CD4-positive, alpha-beta T cell (primary cell): ENCODE measurements at regions not wholly inside any gene's neighbourhood (a gene's known extent, or its start where the extent isn't known, plus 50 kb on each side); places are given as distances from the start of the nearest gene placed in this dataset.

Experiments
- ATAC-seq: fragments of 200-7000 bp; cut with Tn5 transposase; one replicate; pipeline ENCODE4 v1.10.0; 2022; ENCODE audit warnings: mild to moderate bottlenecking; ENCODE audit not compliant: poor library complexity
- CTCF ChIA-PET: fragments of 350-600 bp; sonication (Branson Sonifier 250); formaldehyde crosslinking; loops from one replicate; lab custom pipeline; 2021; ENCODE audit warnings: antibody characterized with exemption, inconsistent platforms; lab: Charles Lee
- POLR2A ChIA-PET: fragments of 350-600 bp; sonication (Branson Sonifier 250); formaldehyde crosslinking; loops from one replicate; lab custom pipeline; 2021; ENCODE audit warnings: antibody characterized with exemption, inconsistent platforms; lab: Charles Lee
- DNase-seq, 14 experiments: peaks; one replicate each; pipeline ENCODE4 v3.0.0-alpha.2; 2013 to 2020; ENCODE audit warnings: mixed read lengths in 2 of 14
- H3K27ac ChIP-seq, 2 donors: one replicate each; pipeline versions ENCODE4 v1.5.1 to v1.7.0; 2013; ENCODE audit warnings: low read length in 2 of 2, low read depth in 1 of 2, mild to moderate bottlenecking in 1 of 2
- H3K27me3 ChIP-seq, 2 experiments: 1 replicate in 1 of 2; 2 replicates in 1 of 2; pipeline versions ENCODE4 v1.6.1 to v1.7.0; 2013; ENCODE audit warnings: low read length in 2 of 2, control low read depth in 1 of 2, mild to moderate bottlenecking in 1 of 2, moderate library complexity in 1 of 2; ENCODE audit not compliant: insufficient read depth in 2 of 2, control insufficient read depth in 1 of 2
- H3K36me3 ChIP-seq: one replicate; pipeline ENCODE4 v1.6.1; 2013; ENCODE audit warnings: low read length, control low read depth; ENCODE audit not compliant: insufficient read depth
- H3K4me1 ChIP-seq: one replicate; pipeline ENCODE4 v1.6.1; 2013; ENCODE audit warnings: low read length, control low read depth; ENCODE audit not compliant: insufficient read depth
- H3K4me3 ChIP-seq: one replicate; pipeline ENCODE4 v1.5.1; 2013; ENCODE audit warnings: mild to moderate bottlenecking, low read length, moderate library complexity
- H3K9me3 ChIP-seq, 2 experiments: 1 replicate in 1 of 2; 2 replicates in 1 of 2; pipeline versions ENCODE4 v1.6.1 to v1.7.0; 2013; ENCODE audit warnings: low read length in 2 of 2, mild to moderate bottlenecking in 2 of 2, control low read depth in 1 of 2, moderate library complexity in 1 of 2; ENCODE audit not compliant: control insufficient read depth in 1 of 2, insufficient read depth in 1 of 2
- H3K27ac Mint-ChIP-seq: one replicate; pipeline ENCODE4 v1.8.0; 2020; ENCODE audit warnings: mixed read lengths
- H3K27me3 Mint-ChIP-seq: one replicate; pipeline ENCODE4 v1.8.0; 2021; ENCODE audit warnings: mixed read lengths
- H3K36me3 Mint-ChIP-seq: one replicate; pipeline ENCODE4 v1.8.0; 2021; ENCODE audit warnings: low read depth, mixed read lengths
- H3K4me1 Mint-ChIP-seq: one replicate; pipeline ENCODE4 v1.8.0; 2021; ENCODE audit warnings: low read depth, mixed read lengths
- H3K4me3 Mint-ChIP-seq: one replicate; pipeline ENCODE4 v1.8.0; 2020; ENCODE audit warnings: mild to moderate bottlenecking, mixed read lengths
- H3K9me3 Mint-ChIP-seq: one replicate; pipeline ENCODE4 v1.8.0; 2020; ENCODE audit warnings: mixed read lengths
- intact Hi-C, 2 experiments: fragments of 100-400 bp; cut with DNase I in 1 of 2; cut with micrococcal nuclease in 1 of 2; formaldehyde crosslinking; loops; one replicate each; pipeline versions ENCODE4 v1.15.1 to v1.9.0; 2023 to 2025; cut with DNase I, micrococcal nuclease
- TF ChIP-seq, protein P1 (sequence below): fragments of 200-600 bp; IDR thresholded peaks from one replicate; pipeline ENCODE4 v1.8.0; 2022; ENCODE audit warnings: antibody characterized with exemption, mild to moderate bottlenecking

DNA sequence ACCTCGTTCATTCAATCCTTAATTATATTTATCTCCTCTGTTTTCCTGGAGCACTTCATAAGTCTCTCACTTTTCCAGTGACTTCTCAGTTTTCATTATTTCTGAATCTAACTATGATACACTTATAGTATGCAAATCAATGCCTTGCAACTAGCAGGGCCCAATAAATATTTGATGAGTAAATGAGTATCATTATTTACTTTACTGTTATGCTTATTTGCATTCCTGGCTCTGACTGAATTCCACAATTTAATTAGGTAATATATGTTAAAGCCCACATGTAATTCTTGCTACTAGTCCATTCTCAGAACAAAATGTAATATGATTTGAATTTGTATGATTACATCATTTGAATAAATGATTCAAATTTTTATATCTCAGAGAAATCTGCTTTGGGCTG, 1595.1 kb upstream of the MIR17HG start:
- Histone ChIP-seq H3K4me1 (no peaks in the 10 kb centered on the region), H3K4me3 (no peak overlapping the region), H3K27ac (no peak overlapping the region), H3K36me3 (no peaks in the 10 kb centered on the region), H3K27me3 (no peaks in the 10 kb centered on the region), H3K9me3 (no peaks in the 10 kb centered on the region)
- intact Hi-C loops: no loop called here
- ATAC-seq (no peak), DNase-seq (no peak)
- CTCF ChIA-PET: no interaction called here
- TF ChIP-seq, protein P1, sequence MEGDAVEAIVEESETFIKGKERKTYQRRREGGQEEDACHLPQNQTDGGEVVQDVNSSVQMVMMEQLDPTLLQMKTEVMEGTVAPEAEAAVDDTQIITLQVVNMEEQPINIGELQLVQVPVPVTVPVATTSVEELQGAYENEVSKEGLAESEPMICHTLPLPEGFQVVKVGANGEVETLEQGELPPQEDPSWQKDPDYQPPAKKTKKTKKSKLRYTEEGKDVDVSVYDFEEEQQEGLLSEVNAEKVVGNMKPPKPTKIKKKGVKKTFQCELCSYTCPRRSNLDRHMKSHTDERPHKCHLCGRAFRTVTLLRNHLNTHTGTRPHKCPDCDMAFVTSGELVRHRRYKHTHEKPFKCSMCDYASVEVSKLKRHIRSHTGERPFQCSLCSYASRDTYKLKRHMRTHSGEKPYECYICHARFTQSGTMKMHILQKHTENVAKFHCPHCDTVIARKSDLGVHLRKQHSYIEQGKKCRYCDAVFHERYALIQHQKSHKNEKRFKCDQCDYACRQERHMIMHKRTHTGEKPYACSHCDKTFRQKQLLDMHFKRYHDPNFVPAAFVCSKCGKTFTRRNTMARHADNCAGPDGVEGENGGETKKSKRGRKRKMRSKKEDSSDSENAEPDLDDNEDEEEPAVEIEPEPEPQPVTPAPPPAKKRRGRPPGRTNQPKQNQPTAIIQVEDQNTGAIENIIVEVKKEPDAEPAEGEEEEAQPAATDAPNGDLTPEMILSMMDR: no peak
- Mint-ChIP-seq H3K4me1 (no peaks in the 10 kb centered on the region), H3K9me3 (peaks cover 3% of the 10 kb centered on the region), H3K27ac (no peak overlapping the region), H3K27me3 (no peaks in the 10 kb centered on the region), H3K4me3 (no peak overlapping the region), H3K36me3 (no peaks in the 10 kb centered on the region)
- POLR2A ChIA-PET: no interaction called here

DNA sequence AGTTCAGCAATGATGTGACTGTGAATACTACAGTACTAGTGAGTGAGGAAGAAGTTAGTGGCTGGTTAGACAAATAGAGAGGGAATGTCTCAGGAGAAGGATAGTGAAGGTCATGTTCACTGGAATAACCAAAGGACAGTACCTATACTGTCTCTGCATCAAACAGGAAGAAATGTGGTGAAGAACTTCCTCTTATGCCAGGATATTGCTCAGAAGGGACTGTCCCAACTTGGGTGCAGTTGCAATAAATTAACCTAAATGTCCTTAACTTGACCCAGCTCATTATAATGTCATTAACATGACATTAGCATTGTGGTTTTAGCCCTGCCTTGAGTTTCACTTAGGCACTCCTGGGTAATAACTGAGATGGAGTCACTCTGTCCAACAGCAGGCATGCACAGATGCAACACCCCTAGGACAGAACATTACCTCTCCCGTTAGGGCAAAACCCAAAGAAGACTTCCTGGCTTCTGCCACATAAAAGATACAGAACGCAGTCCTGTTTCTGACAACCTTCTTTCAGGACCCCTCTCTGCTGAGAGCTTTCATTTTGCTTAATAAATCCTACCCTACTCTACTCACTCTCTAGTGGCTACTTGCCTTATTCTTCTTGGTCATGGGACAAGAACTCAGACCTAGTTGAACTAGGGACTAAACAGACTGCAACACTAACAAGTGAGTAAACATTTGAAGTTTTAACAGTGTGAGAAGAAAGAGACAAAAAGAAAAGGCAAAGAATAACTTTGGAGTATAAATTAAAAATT, 1591.6 kb upstream of the MIR17HG start:
- Histone ChIP-seq H3K36me3 (no peaks in the 10 kb centered on the region), H3K27ac (no peak overlapping the region), H3K9me3 (peaks cover 0 to 3% of the 10 kb centered on the region in 2 experiments), H3K4me3 (no peak overlapping the region), H3K4me1 (no peaks in the 10 kb centered on the region), H3K27me3 (no peaks in the 10 kb centered on the region)
- TF ChIP-seq, protein P1: no peak
- Mint-ChIP-seq H3K27me3 (no peaks in the 10 kb centered on the region), H3K36me3 (no peaks in the 10 kb centered on the region), H3K27ac (no peak overlapping the region), H3K4me1 (no peaks in the 10 kb centered on the region), H3K9me3 (peaks cover 3% of the 10 kb centered on the region), H3K4me3 (no peak overlapping the region)
- CTCF ChIA-PET: no interaction called here
- POLR2A ChIA-PET: no interaction called here
- intact Hi-C loops: no loop called here
- DNase-seq (no peak), ATAC-seq (no peak)

DNA sequence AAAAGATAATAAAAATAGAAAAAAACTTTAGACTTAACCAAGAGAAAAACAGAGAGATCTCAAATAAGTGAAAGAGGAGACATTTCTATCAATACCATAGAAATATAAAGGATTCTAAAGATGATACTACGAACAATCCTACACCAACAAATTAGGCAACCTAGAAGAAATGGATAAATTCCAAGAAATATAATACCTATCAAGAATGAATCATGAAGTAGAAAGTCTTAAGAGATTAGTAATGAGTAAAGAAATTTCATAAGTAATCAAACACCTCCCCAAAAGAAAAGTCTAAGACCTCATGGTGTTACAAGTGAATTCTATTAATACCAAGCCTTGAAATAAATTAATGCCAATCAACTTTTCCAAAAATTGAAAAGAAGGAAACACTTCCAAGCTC, 1584.5 kb upstream of the MIR17HG start:
- ATAC-seq: no peak
- Mint-ChIP-seq H3K36me3 (no peaks in the 10 kb centered on the region), H3K27ac (no peak overlapping the region), H3K9me3 (peaks cover 2% of the 10 kb centered on the region), H3K4me1 (no peaks in the 10 kb centered on the region), H3K4me3 (no peak overlapping the region), H3K27me3 (no peaks in the 10 kb centered on the region)
- H3K27me3 ChIP-seq: no peaks in the 10 kb centered on the region
- H3K4me1 ChIP-seq: no peaks in the 10 kb centered on the region
- TF ChIP-seq, protein P1: no peak
- intact Hi-C loops: no loop called here
- DNase-seq: no peak
- CTCF ChIA-PET: no interaction called here
- no peak overlapping the region for H3K4me3 ChIP-seq
- peaks cover 0 to 8% of the 10 kb centered on the region in 2 experiments for H3K9me3 ChIP-seq
- no peaks in the 10 kb centered on the region for H3K36me3 ChIP-seq
- H3K27ac ChIP-seq: no peak overlapping the region
- POLR2A ChIA-PET: no interaction called here
